GM21825 (cell line): ENCODE measurements at regions not wholly inside any gene's neighbourhood (a gene's known extent, or its start where the extent isn't known, plus 50 kb on each side); places are given as distances from the start of the nearest gene placed in this dataset.
"Not testable (repeated sequence)": the region's sequence is repeated elsewhere in the genome, so short reads cannot be mapped to it uniquely, and the experiment has no call there.

Experiments used
- ATAC-seq: cut with Tn5 transposase; IDR thresholded peaks from one replicate; pipeline ENCODE4 v1.9.1; 2021; ENCODE audit warnings: mild to moderate bottlenecking, moderate library complexity; ENCODE audit not compliant: unreplicated experiment

DNA sequence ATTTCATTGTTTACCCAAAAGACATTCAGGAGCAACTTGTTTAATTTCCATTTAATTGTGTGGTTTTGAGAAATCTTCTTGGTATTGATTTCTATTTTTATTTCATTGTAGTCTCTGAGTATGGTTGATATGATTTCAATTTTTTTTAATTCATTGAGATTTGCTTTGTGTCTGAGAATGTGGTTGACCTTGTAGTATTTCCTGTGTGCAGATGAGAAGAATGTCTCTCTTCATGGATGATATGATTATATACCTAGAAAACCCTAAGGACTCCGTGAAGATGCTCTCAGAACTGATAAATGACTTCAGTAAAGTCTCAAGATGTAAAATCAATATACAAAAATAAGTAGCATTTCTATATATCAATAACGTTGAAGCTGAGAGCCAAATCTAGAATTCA, 202.4 kb upstream of the CDH9 start:
- ATAC-seq, result no peak

DNA sequence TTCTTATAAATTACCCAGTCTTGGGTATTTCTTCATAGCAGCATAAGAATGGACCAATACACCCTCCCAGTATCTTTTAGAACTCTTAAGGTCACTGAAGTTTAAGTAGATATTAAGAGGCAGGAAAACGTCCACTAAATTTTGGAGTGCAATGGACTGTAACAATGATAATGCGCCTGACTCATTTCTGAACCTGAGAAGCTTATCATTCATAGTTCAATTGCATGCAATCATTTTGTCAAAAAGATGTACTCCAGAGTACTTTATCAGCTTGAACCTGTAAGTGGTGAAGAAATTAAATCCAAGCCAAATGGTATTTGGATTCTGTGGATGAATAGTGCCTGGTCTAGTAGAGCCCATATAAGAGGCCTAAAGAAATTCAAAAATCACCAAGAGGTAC, 196.5 kb upstream of the CDH9 start:
- ATAC-seq, result no peak

DNA sequence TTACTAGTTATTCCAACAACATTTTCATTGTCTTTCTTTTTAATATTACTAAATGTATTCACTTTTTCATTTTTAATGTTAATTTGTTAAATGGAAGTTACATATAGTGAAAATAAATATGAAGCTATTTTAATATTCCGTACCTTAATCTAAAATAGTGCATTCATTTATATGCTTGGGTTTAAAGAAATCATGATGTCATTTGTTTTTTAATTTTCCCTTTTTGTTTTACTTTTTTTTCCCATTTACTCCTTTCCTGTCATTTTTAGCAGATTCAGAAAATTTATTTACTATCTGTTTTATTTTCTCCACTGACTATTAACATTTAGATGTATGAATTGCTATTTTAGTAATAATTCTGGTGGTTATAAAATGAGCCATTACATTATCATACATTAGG, 183.0 kb upstream of the CDH9 start:
- no peak for ATAC-seq

DNA sequence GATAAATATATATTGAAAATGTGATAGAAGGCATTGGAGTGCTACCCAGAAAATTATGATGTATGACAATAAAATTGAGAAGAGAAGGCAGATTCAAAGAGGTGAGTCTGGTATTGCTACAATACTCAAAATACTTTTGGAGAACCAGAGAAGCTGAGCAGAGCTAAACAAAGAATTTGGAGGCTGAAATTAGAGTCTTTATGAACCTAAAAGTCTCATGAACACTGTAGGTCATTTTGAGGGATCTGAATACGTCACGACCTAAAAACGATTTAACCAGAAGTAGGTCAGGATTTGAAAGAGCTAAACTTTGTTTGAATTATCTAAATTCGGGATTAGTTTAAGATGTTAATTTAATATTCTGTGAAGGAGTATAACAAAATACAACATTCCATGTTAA, 182.4 kb upstream of the CDH9 start:
- ATAC-seq, result no peak

DNA sequence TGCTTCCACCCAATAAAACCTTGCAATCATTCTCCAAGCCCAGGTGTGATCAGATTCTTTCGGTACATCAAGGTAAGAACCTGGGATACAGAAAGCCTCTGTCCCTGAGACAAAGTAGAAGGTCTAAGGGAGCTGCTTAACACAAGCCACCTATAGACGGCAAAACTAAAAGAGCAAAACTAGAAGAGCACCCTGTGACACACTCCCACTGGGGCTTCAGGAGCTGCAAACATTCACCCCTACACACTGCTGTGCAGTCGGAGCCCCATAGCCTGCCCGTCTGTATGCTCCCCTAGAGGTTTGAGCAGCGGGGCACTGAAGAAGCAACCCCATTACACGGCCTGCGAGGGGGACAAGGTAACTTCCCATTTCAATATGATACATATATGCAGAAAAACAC, 179.6 kb upstream of the CDH9 start:
- ATAC-seq, result no peak

DNA sequence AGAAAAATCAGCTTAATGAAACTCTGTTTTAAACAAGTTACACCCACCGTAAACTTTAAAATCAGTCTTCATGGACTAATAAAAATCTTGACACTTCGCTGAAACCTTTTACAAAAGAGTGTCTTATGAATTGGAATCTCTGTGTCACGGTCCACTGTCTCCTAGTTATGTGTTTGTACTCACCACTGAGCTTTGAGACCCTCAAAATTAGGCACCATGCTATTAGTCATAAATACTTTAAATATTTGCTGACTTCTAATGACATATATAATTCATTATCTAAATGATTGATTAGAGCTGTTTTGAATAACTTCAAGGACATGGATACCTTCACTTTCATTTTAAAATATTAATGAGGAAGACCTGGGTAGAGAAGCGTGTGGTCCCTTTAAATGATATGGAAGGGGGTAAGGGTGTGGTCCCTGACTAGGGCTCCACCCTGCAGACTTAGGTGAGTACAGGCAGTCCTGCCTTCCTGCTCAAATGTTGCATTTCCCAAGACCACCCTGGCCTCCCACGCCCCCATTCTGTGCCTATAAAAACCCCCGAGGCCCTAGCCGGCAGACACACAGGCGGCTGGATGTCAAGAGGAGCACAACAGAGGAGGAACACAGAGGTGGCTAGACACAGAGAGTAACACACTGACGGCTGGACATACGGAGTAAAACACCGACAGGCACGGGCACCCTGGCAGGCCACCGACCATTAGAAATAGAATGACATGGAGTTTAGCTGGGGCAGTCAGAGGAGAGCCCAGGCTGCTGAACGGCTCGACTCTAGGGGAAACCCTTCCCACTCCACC, 179.0 kb upstream of the CDH9 start:
- ATAC-seq, result no peak

DNA sequence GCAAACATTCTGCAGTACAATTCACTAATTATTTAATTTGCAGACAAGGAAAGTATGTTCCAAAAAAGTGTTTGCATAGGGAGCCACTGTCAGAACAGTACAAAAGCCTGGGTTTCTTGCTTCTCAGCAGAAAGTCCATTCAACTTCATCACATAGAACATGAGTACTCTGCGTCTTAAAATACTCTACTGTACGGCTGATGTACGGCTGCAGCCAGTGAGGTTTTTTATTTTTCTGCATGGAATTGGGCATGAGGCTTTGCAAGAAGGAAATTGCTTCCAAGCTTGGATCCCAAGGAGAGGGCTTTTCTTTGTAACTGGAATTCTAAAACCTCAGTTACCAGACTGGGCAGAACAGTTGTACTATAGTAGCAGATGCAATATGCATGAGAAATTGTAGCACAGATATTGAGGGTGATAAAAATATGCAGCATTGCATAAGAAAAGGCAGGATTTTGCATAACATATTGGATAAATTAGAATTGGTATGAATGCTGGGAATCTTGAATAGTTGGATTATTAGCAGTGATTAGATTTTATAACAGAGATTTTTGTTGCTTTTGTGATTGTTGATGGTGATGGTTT, 178.1 kb upstream of the CDH9 start:
- ATAC-seq, result no peak

DNA sequence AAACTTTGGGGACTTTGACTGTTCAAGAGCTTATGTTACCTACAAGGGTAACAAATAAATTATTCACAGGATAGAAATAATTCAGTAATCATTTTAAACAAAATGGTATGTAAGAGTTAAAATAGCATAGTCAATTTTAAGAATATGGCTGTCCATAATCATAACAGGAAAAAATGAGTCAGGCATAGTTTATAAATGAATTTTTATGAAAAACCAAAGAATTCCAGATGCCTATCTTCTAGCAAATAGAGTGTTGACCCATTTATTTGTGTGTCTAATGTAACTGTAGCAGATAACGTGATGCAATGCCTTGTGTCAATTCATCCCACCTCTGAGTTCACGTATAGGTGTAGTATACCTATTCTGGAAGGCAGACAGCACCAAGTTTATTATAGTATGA, 169.7 kb upstream of the CDH9 start:
- no peak for ATAC-seq

DNA sequence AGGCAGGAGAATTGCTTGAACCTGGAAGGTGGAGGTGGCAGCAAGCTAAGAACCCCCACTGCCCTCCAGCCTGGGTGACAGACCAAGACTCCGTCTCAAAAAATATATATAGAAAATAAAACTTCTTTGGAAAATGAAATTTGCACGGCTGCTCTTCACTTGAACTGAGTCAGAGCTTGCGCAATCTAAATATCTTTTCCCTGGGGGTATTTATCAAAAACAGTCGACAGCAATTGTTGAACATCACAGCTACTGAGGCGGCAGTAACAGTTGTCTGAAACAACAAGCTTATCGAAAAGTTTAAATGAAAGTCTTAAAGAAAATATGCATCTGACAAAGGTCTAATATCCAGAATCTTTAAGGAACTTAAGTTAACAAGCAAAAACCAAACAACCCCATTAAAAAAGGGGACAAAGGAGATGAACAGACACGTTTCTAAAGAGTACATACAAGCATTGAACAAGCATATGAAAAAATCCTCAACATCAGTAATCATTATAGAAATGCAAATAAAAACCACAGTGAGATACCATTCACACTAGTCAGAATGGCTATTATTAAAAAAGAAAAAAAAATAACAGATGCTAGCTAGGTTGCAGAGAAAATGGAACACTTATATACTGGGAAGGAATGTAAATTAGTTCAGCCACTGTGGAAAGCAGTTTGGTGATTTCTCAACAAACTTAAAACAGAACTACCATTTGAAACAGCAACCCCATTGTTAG, 153.6 kb upstream of the CDH9 start:
- no peak for ATAC-seq

DNA sequence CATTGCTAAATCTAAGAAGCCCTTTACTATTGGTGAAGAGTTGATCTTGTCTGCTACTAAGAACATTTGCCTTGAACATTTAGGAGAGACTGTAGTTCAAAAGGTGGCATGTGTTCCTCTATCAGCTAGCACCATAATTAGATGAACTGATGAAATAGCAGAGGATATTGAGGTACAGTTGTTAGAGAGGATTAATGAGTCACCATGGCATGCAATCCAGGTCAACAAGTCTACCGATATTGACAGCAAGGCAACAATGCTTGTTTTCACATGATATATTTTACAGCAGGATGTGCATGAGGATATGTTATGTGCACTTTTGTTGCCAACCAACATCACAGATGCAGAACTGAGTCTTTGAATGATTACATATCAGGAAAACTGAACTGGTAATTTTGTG, 134.3 kb upstream of the CDH9 start:
- ATAC-seq, result no peak

DNA sequence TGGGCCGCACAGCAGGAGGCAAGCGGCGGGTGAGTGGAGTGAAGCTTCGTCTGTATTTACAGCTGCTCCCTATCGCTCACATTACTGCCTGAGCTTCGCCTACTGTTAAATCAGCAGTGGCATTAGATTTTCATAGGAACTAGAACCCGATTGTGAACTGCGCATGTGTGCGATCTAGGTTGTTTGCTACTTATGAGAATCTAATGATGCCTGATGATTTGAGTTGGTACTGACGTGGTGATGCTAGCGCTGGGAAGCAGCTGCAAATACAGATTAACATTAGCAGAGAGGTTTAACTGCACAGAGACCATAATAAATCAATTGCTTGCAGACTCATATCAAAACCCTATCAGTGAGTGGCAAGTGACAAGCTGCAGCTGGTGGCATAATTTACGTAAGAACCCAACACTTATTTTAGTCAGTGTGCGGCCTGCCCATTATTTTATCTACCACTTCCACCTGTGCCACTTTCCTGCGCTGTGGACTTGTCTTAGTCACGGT, 133.4 kb upstream of the CDH9 start:
- no peak for ATAC-seq

DNA sequence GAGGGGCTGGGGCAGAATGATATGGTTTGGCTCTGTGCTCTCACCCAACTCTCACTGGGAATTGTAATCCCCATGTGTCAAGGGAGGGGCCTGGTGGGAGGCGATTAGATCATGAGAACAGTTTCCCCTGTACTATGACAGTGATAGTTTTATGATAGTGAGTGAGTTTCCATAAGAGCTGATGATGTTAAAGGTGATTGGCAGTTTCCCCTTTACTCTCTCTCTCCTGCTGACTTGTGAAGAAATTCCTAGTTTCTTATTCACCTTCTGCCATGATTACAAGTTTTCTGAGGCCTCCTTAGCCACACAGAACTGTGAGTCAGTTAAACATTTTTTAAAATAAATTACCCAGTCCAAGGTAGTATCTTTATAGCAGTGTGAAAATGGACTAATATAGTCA, 120.4 kb upstream of the CDH9 start:
- no peak for ATAC-seq

DNA sequence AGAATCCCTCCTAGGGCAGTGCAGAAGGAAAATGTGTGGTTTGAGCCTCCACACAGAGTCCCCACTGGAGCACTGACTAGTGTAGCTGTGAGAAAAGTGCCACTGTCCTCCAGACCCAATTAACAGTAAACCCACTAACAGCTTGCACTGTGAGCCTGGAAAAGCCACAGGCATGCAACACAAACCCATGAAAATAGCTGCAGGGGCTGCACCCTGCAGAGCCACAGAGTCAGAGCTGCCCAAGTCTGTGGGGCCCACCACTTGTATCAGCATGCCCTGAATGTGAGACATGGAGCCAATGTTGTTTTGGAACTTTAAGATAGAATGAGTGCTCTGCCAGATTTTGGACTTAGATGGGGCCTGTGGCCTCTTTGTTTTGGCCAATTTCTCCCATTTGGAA, 119.8 kb upstream of the CDH9 start:
- no peak for ATAC-seq

DNA sequence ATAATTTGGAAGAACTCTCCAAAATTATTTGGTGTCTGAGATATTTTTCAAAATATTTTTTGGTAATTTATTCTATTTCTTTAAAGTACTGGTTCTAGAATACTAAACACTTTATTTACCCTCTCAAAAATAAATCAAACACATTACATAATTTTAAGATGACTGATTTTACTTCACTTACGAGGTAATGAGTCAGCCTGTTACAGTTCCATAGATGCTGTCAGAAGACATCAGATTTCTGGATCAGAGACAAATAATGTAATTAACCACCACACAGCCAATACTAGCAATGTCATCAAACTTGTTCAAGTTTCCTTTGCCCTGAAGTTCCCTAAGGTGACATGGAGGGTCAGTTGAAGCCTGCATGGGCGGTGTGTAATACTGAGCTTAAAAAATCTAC, 106.1 kb upstream of the CDH9 start:
- ATAC-seq, result no peak

DNA sequence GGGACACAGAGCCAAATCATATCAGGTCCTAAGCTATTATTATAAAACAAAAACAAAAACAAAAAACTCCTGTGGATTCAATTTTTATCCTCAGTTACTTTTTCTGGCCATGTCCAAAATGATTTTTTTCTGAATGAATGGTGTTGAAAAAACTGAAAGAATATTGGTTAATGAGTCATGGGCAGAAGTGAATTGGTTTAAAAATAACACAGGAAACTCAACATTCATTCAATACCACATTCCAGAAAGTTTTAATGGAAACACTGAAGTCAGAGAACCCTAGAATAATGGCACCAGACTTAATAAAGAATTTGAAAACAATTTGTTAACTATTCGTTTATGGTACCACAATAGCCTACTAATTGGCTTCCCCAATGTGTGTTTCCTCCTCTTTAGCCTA, 102.4 kb upstream of the CDH9 start:
- no peak for ATAC-seq

DNA sequence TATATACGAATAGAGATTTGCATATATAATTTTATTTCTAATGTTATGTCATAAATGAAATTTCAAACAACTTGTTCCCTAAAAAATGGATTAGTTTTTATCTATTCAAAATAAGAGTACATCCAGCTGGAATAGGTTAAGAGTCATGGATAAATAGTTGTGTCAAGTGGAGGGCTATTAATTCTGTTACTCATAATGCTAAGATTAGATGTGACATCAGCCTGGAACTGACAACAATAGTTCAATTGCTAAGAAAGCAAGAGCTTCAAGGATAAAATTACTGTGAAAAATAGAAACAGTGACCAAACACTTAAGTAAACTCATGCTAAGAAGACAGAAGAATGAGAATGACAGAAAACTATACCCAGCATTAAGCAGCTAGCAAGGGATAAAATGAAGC, 92.2 kb upstream of the CDH9 start:
- ATAC-seq, result no peak

DNA sequence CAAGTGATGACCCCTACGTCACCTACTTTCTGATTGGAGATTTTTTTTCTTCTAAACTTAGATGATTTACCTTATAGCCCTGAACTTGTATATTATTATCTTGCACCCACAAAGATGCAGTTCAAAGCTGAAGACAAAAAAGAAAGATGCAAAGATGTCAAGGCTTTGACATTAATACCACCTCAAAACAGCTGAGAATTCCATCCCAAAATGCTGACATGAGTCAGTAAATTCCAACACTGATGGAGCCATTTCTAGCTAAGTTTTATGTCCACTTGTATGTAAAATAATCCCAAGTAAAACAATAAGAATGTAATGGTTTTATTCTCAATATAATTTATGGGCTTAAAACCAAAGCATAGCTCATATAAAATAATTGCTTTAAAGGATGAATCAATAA, 91.5 kb upstream of the CDH9 start:
- ATAC-seq, result no peak

DNA sequence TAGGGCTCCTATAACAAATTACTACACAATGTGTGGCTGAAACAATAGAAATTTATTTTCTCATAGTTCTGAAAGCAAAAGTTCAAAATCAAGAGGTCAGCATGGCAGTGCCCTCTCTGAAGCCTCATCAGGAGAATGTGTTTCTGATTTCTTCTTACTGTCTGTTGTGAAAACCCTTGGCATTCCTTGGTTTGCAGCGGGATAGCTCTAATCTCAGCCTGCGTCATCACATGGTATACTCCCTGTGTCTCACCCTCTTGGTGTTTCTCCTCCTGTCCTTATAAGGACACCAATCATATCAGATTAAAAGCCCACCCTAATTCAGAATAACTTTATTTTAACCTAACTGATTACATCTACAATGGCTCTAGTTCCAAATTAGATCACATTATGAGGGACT, 87.5 kb upstream of the CDH9 start:
- no peak for ATAC-seq

DNA sequence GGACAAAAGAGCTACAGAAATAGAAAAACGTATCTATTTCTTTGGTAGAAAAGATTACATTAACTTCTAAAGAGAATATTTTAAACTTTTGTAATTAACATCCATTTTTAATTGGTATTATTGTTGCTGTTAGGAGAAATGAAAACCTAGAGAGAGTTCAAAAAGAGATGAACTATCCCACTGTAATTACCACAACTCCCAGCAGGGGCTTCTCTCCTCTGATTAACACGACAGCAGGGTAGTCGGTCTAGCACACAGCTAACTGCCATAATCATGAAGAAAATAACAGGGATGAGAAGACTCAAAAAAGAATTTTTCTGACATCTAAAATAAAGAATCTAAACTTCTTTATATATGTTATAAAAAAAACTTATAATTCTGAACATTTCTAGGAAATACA, 86.2 kb upstream of the CDH9 start:
- no peak for ATAC-seq

DNA sequence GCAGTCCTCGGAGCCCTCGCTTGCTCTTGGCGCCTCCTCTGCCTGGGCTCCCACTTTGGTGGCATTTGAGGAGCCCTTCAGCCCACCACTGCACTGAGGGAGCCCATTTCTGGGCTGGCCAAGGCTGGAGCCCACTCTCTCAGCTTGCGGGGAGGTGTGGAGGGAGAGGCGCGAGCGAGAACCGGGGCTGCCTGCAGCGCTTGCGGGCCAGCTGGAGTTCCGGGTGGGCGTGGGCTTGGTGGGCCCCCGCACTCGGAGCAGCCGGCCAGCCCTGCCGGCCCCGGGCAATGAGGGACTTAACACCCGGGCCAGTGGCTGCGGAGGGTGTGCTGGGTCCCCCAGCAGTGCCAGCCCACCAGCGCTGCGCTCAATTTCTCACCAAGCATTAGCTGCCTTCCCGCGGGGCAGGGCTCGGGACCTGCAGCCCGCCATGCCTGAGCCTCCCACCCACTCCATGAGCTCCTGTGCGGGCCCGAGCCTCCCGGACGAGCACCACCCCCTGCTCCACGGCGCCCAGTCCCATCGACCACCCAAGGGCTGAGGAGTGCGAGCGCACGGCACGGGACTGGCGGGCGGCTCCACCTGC, 81.4 kb upstream of the CDH9 start:
- ATAC-seq, result not testable (repeated sequence)

DNA sequence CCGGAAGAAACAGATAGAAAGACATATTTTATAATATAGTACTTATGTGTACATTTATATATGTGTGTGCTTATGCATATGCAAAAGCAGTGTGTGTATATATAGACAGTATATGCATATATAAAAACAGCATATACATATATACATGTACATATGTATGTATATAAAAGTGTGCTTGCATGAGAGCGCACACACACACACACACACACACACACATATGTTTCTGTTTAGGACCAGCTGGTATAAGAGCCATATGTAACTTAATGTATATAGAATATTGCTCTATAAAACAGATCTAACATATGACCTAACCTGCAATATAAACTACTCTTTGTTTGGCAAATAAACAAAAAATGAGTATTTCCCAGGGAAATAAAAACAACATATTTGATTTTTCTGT, 65.1 kb upstream of the CDH9 start:
- no peak for ATAC-seq

DNA sequence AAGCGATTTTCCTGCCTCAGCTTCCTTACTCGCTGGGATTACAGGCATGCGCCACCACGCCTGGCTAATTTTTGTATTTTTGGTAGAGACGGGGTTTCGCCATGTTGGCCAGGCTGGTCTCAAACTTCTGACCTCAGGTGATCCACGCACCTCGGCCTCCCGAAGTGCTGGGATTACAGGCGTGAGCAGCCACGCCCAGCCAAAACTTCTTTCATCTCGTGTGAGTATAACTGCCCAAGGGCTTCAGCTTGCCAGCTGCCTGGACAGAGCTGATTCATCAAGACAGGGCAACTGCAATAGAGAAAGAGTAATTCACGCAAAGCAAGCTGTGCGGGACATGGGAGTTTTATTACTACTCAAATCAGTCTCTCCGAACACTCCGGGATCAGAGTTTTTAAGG, 57.4 kb upstream of the CDH9 start:
- not testable (repeated sequence) for ATAC-seq
